ENCODE measurements at regions not wholly inside any gene's neighbourhood (a gene's known extent, or its start where the extent isn't known, plus 50 kb on each side); places are given as distances from the start of the nearest gene placed in this dataset.
"Not testable (repeated sequence)": the region's sequence is repeated elsewhere in the genome, so short reads cannot be mapped to it uniquely, and the experiment has no call there.

- no peak for DNase-seq (ENCODE audit: low read depth)
- H3K4me3 ChIP-seq (ENCODE audit: control insufficient read depth, low read depth, low read length): no peak overlapping the region
- no peak for TF ChIP-seq CTCF (IDR thresholded peaks at IDR 0.05; ENCODE audit: control insufficient read depth, insufficient read depth, low read depth, low read length, missing control alignments)
Observed at GRCh38 chr5:174576042-174576441, 148.3 kb upstream of the MSX2 start.

GRCh38 chr5:174581479-174581878, 142.9 kb upstream of the MSX2 start:
- TF ChIP-seq CTCF (IDR thresholded peaks at IDR 0.05; ENCODE audit: control insufficient read depth, insufficient read depth, low read depth, low read length, missing control alignments): peak; percentile 31
- no peak overlapping the region for H3K4me3 ChIP-seq (ENCODE audit: control insufficient read depth, low read depth, low read length)
- no peak for DNase-seq (ENCODE audit: low read depth)

GRCh38 chr5:174581894-174582293, 142.5 kb upstream of the MSX2 start:
- TF ChIP-seq CTCF (IDR thresholded peaks at IDR 0.05; ENCODE audit: control insufficient read depth, insufficient read depth, low read depth, low read length, missing control alignments): no peak
- no peak overlapping the region for H3K4me3 ChIP-seq (ENCODE audit: control insufficient read depth, low read depth, low read length)
- DNase-seq (ENCODE audit: low read depth): no peak

GRCh38 chr5:174583071-174583470, 141.3 kb upstream of the MSX2 start:
- no peak for TF ChIP-seq CTCF (IDR thresholded peaks at IDR 0.05; ENCODE audit: control insufficient read depth, insufficient read depth, low read depth, low read length, missing control alignments)
- no peak overlapping the region for H3K4me3 ChIP-seq (ENCODE audit: control insufficient read depth, low read depth, low read length)
- DNase-seq (ENCODE audit: low read depth): no peak

- no peak overlapping the region for H3K4me3 ChIP-seq (ENCODE audit: control insufficient read depth, low read depth, low read length)
- TF ChIP-seq CTCF (IDR thresholded peaks at IDR 0.05; ENCODE audit: control insufficient read depth, insufficient read depth, low read depth, low read length, missing control alignments): no peak
- DNase-seq (ENCODE audit: low read depth): no peak
Observed at GRCh38 chr5:174585472-174585871, 138.9 kb upstream of the MSX2 start.

- DNase-seq (ENCODE audit: low read depth); H3K4me3 ChIP-seq (ENCODE audit: control insufficient read depth, low read depth, low read length): not testable (repeated sequence)
Observed at GRCh38 chr5:174586163-174586562, 138.2 kb upstream of the MSX2 start.

- H3K4me3 ChIP-seq (ENCODE audit: control insufficient read depth, low read depth, low read length): no peak overlapping the region
- TF ChIP-seq CTCF (IDR thresholded peaks at IDR 0.05; ENCODE audit: control insufficient read depth, insufficient read depth, low read depth, low read length, missing control alignments): no peak
- DNase-seq (ENCODE audit: low read depth): no peak
Observed at GRCh38 chr5:174589011-174589410, 135.4 kb upstream of the MSX2 start.

Data from AG09309 (cell line).